ENCODE measurements at regions not wholly inside any gene's neighbourhood (a gene's known extent, or its start where the extent isn't known, plus 50 kb on each side); places are given as distances from the start of the nearest gene placed in this dataset.

DNA sequence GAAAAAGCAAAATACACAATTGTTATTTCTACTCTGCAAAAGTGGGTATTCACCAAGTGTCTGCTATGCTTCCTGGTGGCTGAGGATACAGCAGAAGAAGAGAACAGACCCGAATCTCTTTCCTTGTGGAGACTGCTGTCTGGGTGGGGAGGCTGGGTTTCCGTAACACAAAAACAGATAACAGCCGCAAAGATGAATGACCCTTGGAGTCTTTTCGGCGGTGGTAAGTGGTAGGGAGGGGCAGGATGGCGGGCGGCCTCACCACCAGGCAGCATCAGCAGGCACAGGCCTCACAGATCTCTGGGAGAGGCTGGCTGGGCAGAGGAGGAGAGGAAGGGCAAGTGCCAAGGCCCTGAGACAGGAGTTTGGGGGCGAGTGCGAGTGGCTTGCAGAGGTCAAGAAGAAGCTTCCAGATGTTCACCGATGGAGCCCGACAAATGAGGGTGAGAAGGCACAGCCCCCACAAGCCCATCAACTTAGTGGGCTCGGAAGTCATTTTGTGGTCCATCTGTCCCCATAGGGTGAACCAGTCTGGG lies 164.2 kb downstream of the RHOU start:
- DNase-seq: no peak

DNA sequence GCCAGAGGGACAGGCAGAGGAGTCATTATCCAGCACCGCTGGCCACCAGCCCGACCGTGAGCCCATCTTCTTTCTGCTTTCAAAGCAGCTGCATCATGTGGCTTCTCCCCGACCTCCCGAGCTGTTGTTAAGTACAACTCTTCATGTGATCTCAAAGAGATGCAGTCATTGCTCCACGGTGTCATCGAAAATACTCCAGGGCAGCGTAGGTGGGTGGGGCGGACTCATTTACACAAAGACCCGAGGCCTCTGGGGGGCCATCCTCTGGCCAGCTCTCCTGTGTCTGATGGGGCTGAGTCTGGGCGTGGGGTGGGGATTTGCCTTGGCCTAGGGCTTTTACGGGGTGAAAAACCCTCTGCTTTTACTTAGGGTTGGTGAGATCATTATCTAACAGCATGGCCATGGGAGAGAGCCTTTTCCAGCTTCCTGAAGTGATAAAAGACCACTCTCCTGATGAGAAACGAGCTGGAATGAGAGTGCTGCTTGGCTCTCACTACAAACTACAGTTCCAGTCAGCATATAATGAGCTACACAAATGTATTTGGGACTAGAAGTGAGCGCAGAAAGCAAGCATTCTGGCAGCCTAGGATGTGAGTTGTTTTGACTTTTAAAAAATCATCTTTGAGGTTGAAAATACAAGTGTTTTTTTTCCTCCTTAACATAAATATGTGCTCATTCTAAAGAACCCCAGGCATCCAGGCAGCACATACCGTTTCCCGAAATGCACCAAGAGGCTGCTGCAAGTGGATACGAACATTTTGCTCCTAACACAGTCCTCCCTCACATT lies 165.0 kb downstream of the RHOU start:
- no peak for DNase-seq

DNA sequence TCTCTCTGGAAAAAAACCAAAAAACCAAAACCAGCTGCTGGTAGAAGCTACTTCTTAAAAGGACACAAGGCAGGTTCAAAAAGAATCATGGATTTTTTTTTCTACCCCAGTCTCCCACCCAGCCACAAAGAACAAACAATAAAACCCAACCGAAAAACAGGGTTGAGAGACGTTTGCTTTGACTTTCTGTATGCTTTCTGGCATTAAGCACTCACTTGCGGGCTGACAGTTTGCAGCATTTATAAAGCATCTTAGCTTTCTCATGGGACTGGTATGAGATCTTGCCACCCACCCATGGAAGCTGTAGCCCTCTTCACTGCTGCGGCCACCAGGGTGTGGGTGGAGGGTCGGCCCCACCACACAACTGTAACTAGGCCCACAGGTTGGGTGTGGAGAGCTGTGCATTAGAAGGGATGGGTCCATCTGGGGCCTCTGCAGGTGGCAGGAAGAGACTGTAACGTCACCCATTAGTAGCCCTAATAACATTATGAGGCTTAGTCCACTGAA lies 165.7 kb downstream of the RHOU start:
- DNase-seq: no peak

DNA sequence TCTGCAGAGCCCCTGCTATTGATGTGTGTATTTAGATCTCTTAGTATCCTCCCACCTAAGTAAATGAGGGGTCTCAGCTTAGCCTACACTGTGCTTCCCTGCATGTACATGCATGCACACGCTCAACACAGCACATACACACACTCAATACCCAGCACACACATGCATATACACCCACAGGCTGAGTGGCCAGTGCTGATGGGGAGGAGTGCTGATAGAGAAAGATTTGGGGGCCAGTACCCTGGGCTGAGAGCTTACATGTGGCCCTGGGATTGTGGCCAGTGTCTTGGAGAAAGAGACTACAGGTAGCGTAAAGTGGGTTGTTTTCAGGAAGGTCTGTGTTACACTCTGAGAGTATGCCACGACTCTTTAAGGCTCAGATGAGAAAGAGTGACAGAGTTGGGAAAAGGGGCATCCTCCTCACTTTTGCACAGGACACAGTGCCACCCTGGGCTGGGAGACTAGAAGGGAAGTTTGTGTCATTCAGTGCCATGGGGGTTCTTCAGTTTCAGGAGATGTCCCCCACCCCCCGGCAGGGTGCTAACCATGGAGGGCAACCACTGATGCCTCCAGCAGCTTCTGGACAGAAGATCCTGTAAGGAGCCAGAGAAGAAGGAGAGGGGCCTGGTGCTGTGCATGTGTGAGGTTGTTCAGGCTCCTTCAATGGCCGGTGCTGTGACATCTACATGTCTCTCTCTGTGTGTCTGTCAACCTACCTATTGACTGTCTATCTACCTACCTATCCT lies 166.8 kb downstream of the RHOU start:
- no peak for DNase-seq

DNA sequence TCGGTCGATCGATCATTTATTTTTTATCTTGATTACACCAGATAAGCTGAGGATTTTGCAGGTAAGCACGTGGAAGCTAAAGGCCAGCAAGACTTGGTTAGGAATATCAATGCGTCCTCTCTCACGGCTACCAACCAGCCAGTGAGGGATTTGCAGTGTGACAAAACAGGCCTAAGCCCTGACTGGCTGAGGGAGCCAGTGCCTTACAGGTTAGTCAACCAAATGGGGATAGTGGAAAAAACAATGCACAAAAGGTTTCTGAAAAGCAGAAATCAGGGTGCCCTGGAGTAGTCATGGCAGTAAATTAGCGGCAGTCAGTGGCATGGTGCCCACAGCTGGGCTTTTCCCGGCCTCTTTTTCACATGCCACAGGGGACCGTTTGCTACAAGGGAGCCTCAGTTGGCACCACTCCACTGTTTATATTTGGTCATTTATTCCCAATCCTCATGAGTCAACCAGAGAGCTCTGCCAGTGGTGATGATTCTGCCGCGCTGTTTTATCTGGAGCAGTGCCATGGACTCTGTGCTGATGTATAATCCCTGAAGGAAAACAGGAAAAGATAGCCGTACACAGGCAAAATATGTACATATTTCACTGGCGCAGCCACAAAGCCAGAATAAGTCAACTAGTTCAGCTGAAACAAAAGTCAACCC lies 167.6 kb downstream of the RHOU start:
- DNase-seq: peak; percentile 99

DNA sequence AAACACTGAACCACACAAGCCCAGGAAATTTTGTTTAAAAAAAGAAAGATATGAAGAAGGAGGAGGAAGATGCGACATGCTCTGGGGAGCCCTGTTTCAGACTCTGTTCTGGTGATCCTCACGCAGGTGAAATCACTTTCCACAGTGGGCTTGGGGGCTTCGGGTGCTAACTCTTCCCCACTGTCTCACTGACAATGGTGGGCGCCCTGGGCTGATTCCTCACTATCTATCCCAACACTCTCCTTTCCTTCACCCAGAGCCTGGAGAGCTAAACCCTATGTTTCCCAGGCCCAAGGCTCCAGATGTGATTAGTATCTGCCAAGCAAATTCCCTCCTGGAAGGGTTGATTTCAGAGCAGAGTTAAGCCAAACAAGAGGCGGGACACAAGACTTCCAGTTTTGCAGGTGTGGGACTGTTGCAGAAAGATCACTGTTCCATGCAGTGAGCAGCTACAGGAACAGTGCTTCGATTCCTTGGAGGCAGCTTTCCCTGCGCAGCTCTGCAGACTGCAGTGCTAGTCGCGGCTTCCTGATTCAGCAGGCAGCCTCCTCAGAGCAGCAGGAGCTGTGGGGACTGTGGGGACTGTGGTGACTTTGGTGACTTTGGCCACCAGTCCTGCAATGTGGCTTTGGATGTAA lies 168.3 kb downstream of the RHOU start:
- DNase-seq: no peak

DNA sequence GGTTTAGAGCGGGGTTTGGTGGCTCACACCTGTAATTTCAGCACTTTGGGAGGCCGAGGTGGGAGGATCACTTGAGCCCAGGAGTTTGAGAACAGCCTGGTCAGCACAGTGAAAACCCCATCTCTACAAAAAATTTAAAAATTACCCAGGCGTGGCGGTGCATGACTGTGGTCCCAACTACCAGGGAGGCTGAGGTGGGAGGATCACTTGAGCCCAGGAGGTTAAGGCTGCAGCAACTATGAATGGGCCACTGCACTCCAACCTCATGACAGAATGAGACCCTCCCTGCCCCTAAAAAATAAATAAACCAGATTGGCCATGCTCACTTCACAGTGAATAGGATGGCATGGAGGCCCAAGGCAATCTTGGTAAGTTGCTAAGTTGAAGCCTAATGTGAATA lies 168.9 kb downstream of the RHOU start:
- DNase-seq: no peak

DNA sequence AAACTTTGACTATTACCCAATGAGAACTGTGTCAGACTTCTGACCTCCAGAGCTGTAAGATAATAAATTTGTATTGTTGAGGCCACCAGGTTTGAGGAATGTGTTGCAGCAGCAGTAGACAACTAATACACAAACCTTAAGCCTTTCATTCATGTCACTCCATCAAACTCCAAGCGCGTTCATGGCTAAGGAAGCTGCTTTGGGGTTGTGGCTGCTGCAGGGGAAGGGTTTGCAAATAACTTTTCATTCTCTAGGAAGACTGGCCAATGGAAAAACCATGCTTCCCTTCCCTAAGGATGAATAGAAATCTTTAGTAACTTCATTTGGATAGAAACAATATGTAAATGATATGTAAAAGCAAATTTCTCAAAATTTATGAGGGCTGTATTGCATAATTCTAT lies 170.4 kb downstream of the RHOU start:
- DNase-seq: peak; percentile 39

DNA sequence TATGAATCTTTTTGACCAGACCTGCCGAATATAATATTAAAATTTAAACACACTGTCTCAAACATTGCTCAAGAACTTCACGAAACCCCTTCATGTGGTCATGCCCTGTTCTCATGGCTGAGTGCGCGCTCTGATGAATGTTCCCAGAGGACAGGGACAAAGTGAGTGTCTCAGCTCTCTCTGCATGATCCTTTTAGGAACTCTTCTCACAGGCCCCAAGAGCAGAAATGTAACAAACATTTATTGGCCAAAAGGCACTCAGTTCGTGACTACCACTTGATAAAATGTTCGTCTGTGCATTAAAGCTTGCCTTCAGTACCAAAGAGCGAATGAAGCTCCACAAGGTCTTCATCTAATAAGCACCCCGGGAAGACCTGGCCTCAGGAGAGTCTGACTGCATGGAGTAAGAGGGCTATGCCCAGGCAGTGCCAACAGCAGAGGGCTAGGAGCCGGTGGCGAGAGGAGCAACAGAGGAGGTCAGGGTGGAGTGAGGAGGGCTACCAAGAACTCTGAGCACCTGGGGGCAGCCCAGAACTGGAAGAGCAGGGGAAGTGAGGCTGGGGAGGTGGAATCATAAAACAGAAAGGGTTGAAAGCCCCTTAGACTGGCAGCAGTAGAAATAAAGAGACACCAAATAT lies 171.1 kb downstream of the RHOU start:
- no peak for DNase-seq

DNA sequence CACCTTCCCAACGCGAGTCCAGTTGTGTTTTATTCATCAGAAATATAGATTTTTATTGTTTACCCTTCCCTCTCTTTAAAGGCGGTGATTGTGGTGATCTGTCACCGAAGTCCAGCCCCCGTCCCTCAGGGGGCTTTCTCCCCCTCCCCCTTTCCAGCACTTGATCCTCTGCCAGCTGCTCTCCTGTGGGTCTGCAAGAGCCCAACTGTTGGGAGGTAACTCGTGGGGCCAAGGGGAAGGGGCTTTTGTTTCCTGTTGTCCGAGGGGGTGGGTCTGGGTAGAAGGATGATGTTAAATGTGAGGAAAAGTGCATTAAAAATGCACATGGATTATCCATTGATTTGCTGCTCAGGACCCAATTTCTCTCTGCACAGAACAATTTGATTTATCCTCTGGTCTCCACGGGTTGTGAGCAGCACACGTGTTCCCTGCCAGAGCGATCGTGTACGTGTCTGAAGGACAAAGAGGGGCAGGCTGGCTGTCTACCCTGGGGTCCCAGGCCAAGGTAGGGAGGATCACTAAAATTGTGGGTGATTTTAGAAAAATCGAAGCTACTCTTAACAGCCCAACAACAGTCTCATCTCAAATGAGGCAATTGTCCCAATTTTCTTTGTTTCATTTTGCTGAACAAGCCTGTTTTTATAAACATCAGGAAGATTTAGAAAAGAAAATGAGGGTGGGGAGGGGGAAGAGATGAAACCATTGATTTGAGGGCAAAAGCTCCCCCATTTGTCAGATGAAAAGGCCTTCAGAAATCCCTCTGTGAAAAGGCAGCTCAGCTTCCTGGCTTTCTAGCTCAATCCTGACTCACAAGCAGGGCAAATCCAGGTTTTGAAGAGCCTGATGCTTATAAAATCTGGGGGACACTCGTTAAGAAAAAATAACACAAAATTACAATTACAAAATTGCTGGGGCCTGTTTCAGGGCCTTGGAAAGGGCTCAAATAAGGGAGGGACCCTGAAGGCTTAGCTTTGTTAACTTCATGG lies 176.2 kb downstream of the RHOU start:
- no peak for DNase-seq

DNA sequence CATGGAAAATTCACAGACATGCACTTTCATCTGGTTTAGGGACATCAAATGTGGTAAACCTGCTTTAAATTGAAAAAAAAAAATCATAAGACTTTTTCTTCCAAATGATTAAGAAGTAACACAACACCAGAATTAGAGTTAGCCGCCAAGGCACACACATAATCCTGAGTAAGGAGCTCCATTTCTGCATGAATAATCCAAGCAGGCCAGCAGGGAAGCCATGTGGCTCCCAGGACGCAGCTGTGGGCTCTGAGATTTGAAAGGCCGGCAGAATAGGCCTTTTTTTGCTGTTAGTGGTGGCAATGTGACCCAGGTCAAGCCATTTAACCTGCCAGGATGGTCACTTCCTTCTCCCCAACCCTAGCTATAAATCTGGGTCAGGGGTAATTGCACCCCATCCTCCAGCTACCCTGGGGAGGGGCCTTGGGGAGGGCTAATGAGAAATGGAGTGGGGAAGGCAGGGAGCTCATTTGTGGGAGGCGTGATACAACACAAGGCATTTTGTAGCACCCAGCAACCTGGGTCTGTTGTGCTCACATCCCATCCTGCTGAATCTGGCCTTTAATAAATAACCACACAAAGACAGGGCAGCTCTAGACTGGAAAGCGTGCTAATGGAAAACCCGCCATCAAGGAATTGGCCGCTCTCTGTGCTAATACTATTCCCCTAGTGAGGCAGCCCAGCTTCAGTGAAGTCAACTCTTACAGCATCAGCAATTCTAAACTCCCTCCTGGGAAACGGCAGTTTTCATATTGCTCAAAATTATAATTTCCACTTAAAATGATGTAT lies 178.5 kb downstream of the RHOU start:
- no peak for DNase-seq

DNA sequence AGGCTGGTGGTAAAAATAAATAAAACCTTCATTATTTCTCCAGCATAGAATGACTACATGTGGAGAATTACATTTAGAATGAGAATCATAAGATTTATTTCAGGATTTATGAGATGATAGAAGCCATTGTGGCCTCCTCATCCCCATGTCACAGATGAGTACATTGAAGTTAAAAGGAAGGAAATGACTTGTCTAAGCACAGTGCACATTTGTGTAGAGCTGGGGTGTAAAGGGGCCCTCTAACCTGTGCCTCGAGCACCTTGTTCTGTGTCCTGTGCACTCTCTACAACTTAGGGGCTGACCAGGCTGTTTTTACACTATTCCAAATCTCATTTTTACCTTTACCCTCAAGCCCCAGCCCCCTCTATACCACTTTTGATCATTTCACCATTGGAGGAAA lies 179.4 kb downstream of the RHOU start:
- no peak for DNase-seq

DNA sequence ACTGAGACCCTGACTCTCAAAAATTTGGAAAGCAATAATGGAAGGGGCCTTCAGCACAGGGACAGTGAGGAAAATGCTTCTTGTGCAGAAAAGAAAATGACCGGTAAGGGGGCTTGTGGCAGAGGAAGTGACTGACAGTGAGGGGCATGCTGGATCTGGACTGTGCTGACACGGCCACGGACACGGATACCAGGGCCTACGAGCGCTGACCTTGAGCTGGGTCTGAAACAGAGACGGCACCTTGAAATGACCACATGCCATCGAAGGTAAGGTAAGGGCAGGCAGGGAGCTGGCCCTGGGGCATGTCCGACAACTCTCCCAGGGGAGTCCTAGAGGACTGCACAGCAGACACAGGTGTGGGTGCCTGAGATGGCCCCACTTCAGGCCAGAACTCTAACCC lies 182.1 kb downstream of the RHOU start:
- no peak for DNase-seq

DNA sequence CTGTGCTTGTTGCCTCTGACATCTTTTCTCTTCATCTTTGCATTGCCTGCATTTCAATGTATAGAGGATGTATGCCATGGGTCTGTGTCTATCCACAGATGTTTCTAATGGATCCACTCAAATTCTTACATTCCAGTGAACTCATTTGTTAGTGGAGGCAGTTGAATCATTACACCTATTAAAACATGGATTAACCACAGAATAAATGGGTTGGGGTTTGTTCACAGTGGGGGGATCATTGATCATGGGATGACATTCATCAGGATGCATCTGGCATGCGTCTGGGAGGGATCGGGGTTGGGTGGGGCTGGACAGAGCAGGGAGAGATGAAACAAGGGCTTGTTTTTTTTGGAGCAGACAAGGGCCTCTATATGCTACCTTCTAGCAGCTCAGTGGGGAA lies 182.5 kb downstream of the RHOU start:
- DNase-seq: peak; percentile 81

DNA sequence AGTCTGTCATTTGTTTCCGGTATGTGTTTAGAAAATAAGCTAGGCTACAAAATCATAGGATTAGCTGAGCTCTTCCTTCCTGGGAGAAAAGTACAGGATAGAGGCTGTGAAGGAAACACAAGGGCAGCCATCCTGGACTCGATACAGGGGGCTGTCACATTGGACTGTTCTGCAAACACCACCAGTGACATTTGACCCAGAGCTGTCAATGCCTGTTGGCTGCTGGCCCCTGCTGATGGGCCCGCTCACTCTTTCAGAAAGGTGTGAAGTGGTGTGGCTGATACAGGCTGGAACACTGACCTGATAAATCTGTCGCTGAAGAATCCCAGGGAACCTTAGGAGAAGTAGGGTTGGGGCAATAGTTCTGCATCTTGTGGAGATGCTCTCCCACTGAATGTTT lies 183.1 kb downstream of the RHOU start:
- DNase-seq: no peak

DNA sequence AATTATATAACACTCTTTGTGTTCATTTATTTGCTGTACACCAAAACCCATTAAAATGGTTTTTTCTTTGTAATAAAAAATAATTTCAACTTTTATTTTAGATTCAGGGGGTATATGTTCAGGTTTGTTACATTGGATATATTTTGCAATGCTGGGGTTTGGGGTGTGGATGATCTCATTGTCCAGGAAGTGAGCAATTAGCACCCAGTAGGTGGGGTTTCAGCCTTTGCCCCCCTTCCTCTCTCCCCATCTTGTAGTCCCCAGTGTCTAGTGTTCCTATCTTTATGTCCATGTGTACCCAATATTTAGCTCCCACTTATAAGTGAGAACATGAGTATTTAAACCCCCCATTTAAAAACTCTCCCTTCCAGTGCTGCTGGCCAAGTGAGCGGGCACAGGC lies 184.6 kb downstream of the RHOU start:
- no peak for DNase-seq

DNA sequence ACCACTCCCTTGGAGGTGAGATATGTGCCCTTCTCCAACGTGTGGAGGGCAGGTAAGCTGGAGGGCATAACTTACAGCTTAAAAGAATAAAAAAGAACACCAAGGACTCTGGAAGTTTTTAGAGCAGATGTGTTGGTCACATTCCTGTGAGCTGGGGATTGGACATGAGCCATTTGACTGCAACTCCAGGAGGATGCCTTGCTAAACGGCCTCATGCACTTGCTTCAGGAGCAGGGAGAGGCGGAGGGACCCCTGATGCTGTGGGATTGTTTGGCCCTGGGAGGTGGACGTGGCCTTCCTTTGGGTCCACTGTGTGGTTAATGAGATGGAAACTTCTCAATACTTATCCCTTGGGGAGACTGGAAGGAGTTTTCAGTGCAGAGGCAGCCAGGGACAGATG lies 185.6 kb downstream of the RHOU start:
- DNase-seq: peak; percentile 35

DNA sequence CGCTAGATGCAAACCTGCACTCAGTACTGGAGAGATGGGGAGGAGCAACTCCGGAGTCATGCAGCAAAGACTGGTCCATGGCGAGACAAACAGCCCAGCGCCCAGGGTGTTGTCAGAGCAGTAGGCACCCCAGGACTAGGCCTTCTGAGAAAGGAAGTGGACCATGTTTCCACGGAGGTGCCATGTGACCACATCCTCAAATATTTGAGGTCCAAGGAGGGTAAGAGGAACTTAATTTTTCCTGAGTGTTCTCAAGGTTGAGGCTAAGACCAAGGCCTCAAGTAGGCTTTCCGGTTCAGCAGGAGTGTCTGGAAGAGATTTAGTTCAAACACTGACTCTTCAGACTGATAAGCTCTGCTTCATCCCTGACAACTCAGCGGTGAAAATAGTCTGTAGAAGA lies 186.2 kb downstream of the RHOU start:
- no peak for DNase-seq

DNA sequence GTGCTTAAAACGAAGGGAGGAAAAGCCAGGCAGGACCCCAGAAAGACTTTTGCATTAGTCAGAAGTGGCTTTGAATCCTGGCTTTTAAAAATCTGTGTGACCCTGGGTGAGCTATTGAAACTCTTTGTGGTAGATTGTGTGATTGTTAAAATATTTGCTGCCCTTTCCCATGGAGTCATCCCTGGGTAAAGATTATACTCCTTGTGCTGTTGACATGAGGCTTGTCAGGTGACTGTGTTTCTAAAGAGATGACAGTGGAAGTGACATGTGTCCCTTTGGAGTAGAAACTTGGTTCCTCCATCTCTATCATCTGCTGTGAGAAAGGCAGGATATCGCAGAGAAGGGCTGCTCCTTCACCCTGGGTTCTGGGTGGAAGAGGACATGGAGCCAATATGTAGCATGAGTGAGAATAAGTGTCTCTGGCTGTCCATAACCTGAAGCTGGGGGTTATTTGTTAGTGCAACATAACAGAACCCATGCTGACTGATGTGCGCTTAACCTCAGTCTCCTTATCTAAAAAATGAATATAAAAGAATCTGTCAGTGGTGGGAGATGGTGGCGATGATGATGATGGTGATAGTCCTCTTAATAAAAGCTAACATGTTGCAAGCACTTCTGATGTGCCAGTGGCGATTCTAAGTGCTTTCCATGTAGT lies 187.6 kb downstream of the RHOU start:
- no peak for DNase-seq

All from fibroblast of skin of right quadriceps (primary cell).